ENCODE measurements at regions not wholly inside any gene's neighbourhood (a gene's known extent, or its start where the extent isn't known, plus 50 kb on each side); places are given as distances from the start of the nearest gene placed in this dataset.

- Histone ChIP-seq H3K9me3 (ENCODE audit: low read depth) (no peaks in the 10 kb centered on the region), H3K4me3 (no peak overlapping the region), H3K27ac (no peak overlapping the region), H3K36me3 (no peaks in the 10 kb centered on the region), H3K27me3 (no peaks in the 10 kb centered on the region), H3K4me1 (ENCODE audit: low read depth) (peaks cover 6% of the 10 kb centered on the region)
- TF ChIP-seq, protein P1, sequence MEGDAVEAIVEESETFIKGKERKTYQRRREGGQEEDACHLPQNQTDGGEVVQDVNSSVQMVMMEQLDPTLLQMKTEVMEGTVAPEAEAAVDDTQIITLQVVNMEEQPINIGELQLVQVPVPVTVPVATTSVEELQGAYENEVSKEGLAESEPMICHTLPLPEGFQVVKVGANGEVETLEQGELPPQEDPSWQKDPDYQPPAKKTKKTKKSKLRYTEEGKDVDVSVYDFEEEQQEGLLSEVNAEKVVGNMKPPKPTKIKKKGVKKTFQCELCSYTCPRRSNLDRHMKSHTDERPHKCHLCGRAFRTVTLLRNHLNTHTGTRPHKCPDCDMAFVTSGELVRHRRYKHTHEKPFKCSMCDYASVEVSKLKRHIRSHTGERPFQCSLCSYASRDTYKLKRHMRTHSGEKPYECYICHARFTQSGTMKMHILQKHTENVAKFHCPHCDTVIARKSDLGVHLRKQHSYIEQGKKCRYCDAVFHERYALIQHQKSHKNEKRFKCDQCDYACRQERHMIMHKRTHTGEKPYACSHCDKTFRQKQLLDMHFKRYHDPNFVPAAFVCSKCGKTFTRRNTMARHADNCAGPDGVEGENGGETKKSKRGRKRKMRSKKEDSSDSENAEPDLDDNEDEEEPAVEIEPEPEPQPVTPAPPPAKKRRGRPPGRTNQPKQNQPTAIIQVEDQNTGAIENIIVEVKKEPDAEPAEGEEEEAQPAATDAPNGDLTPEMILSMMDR (IDR thresholded peaks at IDR 0.05; ENCODE audit: low read depth, low read length): no peak
- DNase-seq (ENCODE audit: low read depth in 1 of 2, low spot score in 1 of 2): no peak
Observed at GRCh38 chr3:68360492-68360891, 571.9 kb downstream of the TAFA4 start.

DNA sequence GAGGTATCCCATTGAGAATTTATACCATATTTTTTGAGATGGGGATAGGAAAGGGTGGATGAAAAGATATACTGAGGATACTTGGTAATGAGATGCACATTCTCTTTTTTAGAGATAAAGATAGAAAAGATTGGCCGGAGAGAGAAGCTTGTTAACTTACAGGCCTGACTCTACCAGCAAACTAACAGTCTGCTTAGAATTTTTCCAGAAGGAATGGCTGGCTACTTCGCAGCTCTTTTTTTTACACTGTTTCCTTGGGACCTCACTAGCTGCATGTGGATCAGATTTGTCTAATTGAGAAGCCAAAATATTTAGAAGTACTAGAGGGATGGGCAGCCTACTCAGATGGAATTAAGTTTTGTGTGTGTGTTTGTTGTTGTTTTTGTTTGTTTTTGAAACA lies 586.6 kb downstream of the TAFA4 start:
- TF ChIP-seq, protein P1 (IDR thresholded peaks at IDR 0.05; ENCODE audit: low read depth, low read length): no peak
- Histone ChIP-seq H3K36me3 (no peaks in the 10 kb centered on the region), H3K4me3 (no peak overlapping the region), H3K4me1 (ENCODE audit: low read depth) (peaks cover 7% of the 10 kb centered on the region), H3K27me3 (no peaks in the 10 kb centered on the region), H3K9me3 (ENCODE audit: low read depth) (no peaks in the 10 kb centered on the region), H3K27ac (no peak overlapping the region)
- DNase-seq (ENCODE audit: low read depth in 1 of 2, low spot score in 1 of 2): no peak

DNA sequence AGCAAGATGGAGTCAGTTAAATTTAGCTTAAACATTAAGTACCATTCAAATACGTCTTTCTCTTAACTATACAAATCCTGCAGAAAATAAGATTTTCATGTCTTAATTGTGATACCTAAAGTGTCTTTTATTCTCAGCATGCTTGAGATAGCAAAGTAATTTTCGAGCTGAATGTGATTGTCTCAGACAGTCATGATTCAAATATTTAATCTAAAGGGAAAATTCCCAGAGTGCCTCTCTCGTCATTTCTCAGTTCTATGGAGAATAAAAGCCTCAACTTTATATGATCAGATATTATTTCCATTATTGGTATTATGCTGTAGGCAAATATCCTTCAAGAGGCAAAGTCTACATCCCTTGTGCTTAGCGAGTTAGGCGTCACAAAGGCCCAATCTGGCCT lies 589.9 kb downstream of the TAFA4 start:
- H3K9me3 ChIP-seq (ENCODE audit: low read depth): no peaks in the 10 kb centered on the region
- H3K27me3 ChIP-seq: no peaks in the 10 kb centered on the region
- TF ChIP-seq, protein P1 (IDR thresholded peaks at IDR 0.05; ENCODE audit: low read depth, low read length): no peak
- peaks cover 7% of the 10 kb centered on the region for H3K4me1 ChIP-seq (ENCODE audit: low read depth)
- no peak for DNase-seq (ENCODE audit: low read depth in 1 of 2, low spot score in 1 of 2)
- no peak overlapping the region for H3K27ac ChIP-seq
- H3K36me3 ChIP-seq: no peaks in the 10 kb centered on the region
- no peak overlapping the region for H3K4me3 ChIP-seq

GRCh38 chr3:68336042-68336441 lies 596.3 kb downstream of the TAFA4 start:
- Histone ChIP-seq H3K27me3 (no peaks in the 10 kb centered on the region), H3K36me3 (no peaks in the 10 kb centered on the region), H3K4me1 (ENCODE audit: low read depth) (no peaks in the 10 kb centered on the region), H3K9me3 (ENCODE audit: low read depth) (no peaks in the 10 kb centered on the region), H3K4me3 (no peak overlapping the region), H3K27ac (no peak overlapping the region)
- no peak for DNase-seq (ENCODE audit: low read depth in 1 of 2, low spot score in 1 of 2)
- TF ChIP-seq, protein P1 (IDR thresholded peaks at IDR 0.05; ENCODE audit: low read depth, low read length): no peak

- DNase-seq (ENCODE audit: low read depth in 1 of 2, low spot score in 1 of 2): no peak
- no peaks in the 10 kb centered on the region for H3K36me3 ChIP-seq
- H3K27me3 ChIP-seq: no peaks in the 10 kb centered on the region
- no peak overlapping the region for H3K4me3 ChIP-seq
- no peak overlapping the region for H3K27ac ChIP-seq
- no peaks in the 10 kb centered on the region for H3K9me3 ChIP-seq (ENCODE audit: low read depth)
- TF ChIP-seq, protein P1 (IDR thresholded peaks at IDR 0.05; ENCODE audit: low read depth, low read length): no peak
- no peaks in the 10 kb centered on the region for H3K4me1 ChIP-seq (ENCODE audit: low read depth)
Observed at GRCh38 chr3:68334367-68334986, 597.9 kb downstream of the TAFA4 start.
